Right kidney (tissue), 1 donor: ENCODE measurements at regions not wholly inside any gene's neighbourhood (a gene's known extent, or its start where the extent isn't known, plus 50 kb on each side); places are given as distances from the start of the nearest gene placed in this dataset.
A peak's percentile ranks its signal among the peaks of the same experiment; 100 is the strongest.

Experiments used
- DNase-seq: peaks from one replicate; pipeline ENCODE4 v3.0.0-alpha.2; 2016

GRCh38 chr2:221073326-221074049, 498.6 kb downstream of the EPHA4 start:
- DNase-seq = no peak

DNA sequence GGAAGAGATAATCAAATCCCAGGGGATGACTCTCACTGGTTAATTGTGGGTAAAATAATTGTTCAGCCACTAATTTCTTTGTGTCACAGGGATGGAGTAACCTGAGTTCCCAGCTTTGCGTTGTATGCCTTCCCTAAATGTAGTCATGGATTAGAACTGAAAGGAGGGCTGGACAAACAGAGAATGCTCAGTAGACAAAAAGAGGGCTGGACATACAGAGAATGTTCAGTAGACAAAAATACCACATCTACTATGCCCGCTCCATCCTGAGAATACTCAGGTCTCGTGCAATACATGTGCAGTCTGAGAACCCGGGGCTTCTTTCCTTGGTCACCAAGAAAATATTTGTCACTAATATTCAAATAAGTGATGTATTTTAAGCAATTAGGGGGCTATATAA, 497.9 kb downstream of the EPHA4 start:
- no peak for DNase-seq

DNA sequence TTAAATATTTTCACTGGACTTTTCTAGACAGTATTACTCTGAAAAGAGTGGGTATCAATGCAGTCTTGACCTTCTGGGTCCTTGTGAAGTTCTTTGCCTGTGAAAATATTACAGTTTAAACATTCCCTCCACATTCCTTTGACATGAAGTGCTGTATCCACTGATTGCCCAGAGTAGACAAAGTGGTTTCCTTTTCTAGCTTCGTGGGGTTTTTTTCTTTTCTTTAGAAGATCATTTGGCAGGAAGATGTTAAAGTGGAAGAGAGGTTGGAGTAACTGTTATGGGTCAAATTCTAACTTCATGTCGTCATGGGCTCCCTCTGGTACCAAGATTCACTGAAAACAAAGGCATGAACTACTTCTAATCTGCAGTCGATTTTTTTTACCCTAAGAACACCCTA, 496.9 kb downstream of the EPHA4 start:
- DNase-seq = no peak

DNA sequence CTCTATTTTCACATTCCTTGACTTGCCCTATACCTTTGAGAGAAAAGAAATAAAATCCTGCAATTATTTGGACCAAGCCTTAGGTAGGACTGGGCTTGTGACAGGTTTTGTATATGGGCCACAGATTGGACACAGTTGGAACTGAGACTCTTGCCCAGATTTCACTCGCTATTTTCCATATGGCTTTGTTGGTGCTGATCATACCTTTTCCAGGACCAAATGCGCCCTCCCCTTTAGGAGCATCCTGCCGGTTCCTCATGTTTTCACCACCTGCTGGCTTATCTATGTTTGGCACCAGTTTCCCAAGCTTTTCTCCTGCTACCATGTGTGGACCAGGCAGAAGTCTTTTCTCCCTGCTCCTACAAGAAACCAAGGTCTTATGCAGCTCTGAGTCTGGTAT, 494.9 kb downstream of the EPHA4 start:
- DNase-seq = no peak

DNA sequence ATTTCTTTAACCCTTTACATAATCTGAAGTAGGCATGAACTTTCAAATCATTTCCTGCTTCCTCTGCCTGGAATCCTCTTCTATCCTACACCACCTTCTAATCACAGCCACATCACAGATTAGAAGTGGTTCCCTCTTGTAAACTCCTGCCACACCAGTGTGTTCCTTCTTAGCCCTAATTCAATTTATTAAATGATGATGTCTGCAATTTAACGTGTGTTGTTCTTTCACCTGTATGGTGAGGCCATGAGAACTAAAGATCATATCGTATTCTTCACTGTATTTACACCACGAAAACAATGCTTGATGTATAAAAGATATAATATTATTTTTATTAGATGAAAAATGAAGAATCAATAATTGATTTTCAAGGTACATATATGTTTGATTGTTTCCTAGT, 494.3 kb downstream of the EPHA4 start:
- no peak for DNase-seq

- no peak for DNase-seq
These were observed 486.7 kb downstream of the EPHA4 start for GRCh38 chr2:221085341-221085900.

GRCh38 chr2:221085936-221086335, 486.2 kb downstream of the EPHA4 start:
- DNase-seq = no peak

DNA sequence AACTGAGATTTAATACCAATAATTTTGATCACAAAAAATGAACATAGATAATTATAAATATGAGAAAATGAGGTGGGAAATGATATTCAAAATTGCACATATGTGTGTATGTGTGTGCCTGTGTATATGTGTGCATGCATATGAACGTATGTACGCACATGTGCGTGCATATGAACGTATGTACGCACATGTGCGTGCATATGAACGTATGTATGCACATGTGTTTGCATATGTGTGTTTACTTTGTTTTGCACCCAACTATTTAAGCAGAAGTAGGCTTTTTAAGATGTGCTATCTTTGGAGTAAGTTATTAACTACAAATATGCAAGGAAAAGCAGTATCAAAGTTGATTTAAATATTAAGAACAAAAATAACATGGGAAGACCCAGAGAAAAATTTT, 484.3 kb downstream of the EPHA4 start:
- DNase-seq = no peak

- DNase-seq = no peak
These were observed 483.6 kb downstream of the EPHA4 start for GRCh38 chr2:221088506-221088905.

- DNase-seq = no peak
These were observed 476.7 kb downstream of the EPHA4 start for GRCh38 chr2:221095356-221095755.

GRCh38 chr2:221096706-221097567, 475.2 kb downstream of the EPHA4 start:
- no peak for DNase-seq

DNA sequence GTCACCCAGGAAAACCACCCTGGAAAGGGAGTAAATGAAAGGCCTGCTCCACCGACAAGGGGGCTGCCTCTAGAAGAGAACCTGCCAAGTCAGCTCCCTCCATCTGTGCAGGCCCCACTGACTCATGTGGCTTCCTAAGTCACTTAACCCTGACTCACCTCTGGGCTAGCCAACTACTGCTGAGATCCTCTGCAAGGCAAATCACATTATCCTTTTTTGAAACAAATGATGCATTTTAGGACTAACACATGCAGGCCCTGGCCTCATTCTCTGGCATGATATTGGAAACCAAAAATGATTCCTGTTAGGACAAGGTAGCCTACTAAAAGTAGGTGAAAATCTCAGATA, 474.6 kb downstream of the EPHA4 start:
- DNase-seq = no peak

- DNase-seq = no peak
These were observed 474.2 kb downstream of the EPHA4 start for GRCh38 chr2:221097949-221098348.

- DNase-seq = peak; percentile 42
These were observed 471.5 kb downstream of the EPHA4 start for GRCh38 chr2:221100467-221101089.

- no peak for DNase-seq
These were observed 469.0 kb downstream of the EPHA4 start for GRCh38 chr2:221102896-221103688.

GRCh38 chr2:221103930-221104329, 468.2 kb downstream of the EPHA4 start:
- DNase-seq = no peak

- DNase-seq = peak; percentile 53
These were observed 467.7 kb downstream of the EPHA4 start for GRCh38 chr2:221104361-221104811.

- no peak for DNase-seq
These were observed 465.9 kb downstream of the EPHA4 start for GRCh38 chr2:221106241-221106640.

DNA sequence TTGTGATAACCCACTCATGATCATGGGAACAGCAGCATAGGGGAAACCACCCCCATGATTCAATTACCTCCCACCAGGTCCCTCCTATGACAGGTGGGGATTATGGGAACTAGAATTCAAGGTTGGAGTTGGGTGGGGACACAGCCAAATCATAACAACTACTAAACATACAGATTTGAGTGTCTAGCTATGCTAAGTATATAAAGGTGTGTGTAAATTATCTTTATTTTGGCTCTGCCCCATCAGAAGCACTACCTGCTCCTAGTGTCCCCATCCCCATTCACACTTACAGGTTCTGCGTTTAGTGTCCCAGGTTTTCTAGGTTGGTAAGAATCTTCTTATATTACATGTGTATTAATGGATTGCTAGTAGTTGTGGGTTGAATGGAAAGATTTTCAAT, 464.7 kb downstream of the EPHA4 start:
- DNase-seq = no peak

DNA sequence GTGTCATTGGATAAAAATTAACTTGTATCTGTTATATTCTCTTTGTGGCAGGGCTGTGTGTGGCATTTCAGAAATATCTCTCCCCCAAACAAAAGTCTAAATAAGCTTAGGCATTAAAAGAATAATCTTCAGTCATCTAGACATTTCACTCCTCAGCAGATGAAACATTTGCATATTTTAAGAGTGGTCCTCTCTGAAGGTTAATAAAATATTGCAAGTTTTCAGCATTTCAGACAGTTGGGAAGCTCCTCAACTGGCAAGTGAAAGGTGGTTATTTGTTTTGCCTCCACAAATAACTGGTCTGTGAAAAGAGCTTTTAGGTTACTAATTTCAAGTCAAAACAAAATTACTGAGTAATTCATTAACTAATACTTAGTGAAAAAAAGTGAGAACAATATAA, 462.6 kb downstream of the EPHA4 start:
- DNase-seq = no peak

- DNase-seq = no peak
These were observed 460.4 kb downstream of the EPHA4 start for GRCh38 chr2:221111739-221112138.

- DNase-seq = no peak
These were observed 459.4 kb downstream of the EPHA4 start for GRCh38 chr2:221112744-221113143.
